ENCODE measurements at regions not wholly inside any gene's neighbourhood (a gene's known extent, or its start where the extent isn't known, plus 50 kb on each side); places are given as distances from the start of the nearest gene placed in this dataset.

GRCh38 chr1:58293388-58293787, 253.1 kb downstream of the OMA1 start:
- H3K27ac ChIP-seq (ENCODE audit: extremely low read depth, low read depth, low read length) = no peak overlapping the region
- no peaks in the 10 kb centered on the region for H4K20me1 ChIP-seq (replicated peaks; ENCODE audit: control insufficient read depth, insufficient read depth, low read length)
- no peaks in the 10 kb centered on the region for H3K36me3 ChIP-seq (ENCODE audit: control insufficient read depth, insufficient read depth, low read length)
- ATAC-seq (no peak), FAIRE-seq (no peak), DNase-seq (ENCODE audit: extremely low read depth in 1 of 4, low spot score in 3 of 4) (no peak)
- in situ Hi-C loops (cut with MboI) = no loop called here
- no peak overlapping the region for H3K4me2 ChIP-seq (ENCODE audit: insufficient read depth, low read length)
- BruUV-seq (replicated peaks) = no TSS peak
- H3K9ac ChIP-seq (ENCODE audit: insufficient read depth in 1 of 2, low read depth in 2 of 2, low read length in 2 of 2) = no peak overlapping the region
- no peaks in the 10 kb centered on the region for H3K79me2 ChIP-seq (ENCODE audit: control insufficient read depth, insufficient read depth, low read length)
- no peak overlapping the region for H2AFZ ChIP-seq (ENCODE audit: low read depth, low read length)
- H3K9me3 ChIP-seq (replicated peaks; ENCODE audit: control insufficient read depth, insufficient read depth, low read depth, low read length) = no peaks in the 10 kb centered on the region
- ChIA-PET POLR2A (interaction anchor here (1.5 kb wide), 1 partner anchor 15 kb away, joined by 5 read pairs; no protein-coding TSS in a partner anchor), CTCF (ENCODE audit: low intra/inter-chr PET ratio) (no interaction called here)
- 0% methylated on average over 1 of the region's 1 CpG for WGBS (ENCODE audit: insufficient coverage, low coverage, missing lambda C conversion rate)
- no peaks in the 10 kb centered on the region for H3K27me3 ChIP-seq (ENCODE audit: control insufficient read depth in 2 of 2, insufficient read depth in 2 of 2, low read length in 2 of 2)
- intact Hi-C loops (cut with micrococcal nuclease) = no loop called here
- no peaks in the 10 kb centered on the region for H3K9me1 ChIP-seq (ENCODE audit: control insufficient read depth, insufficient read depth, low read length)
- H3K4me3 ChIP-seq = no peak overlapping the region
- TF ChIP-seq GATAD2B (IDR thresholded peaks at IDR 0.05; ENCODE audit: borderline replicate concordance) (no peak), SMARCB1 (IDR thresholded peaks at IDR 0.05; ENCODE audit: insufficient read length, low read depth) (no peak), MYC (IDR thresholded peaks at IDR 0.05; ENCODE audit: low read depth, low read length) (no peak), MYC (CRISPR knock-in tag; IDR thresholded peaks at IDR 0.05; ENCODE audit: borderline replicate concordance, low read depth) (no peak), ZNF121 (CRISPR knock-in tag; conservative IDR thresholded peaks at IDR 0.05) (no peak), PREB (CRISPR knock-in tag; IDR thresholded peaks at IDR 0.05) (no peak), CEBPG (CRISPR knock-in tag; IDR thresholded peaks at IDR 0.05) (no peak), CEBPG (tag; conservative IDR thresholded peaks at IDR 0.05 in 1 of 2, IDR thresholded peaks at IDR 0.05 in 1 of 2) (peak; percentile 37 to 68; a peak in 2 of 4 replicates), ATF3 (IDR thresholded peaks at IDR 0.05) (0 out of 2 replicates have a peak, but pooled peaks have one; percentile 11), ATF3 (CRISPR knock-in tag; conservative IDR thresholded peaks at IDR 0.05) (no peak), NFE2L1 (tag; IDR thresholded peaks at IDR 0.05; ENCODE audit: borderline replicate concordance, low read depth) (no peak), NEUROD1 (IDR thresholded peaks at IDR 0.05; ENCODE audit: borderline replicate concordance, low read depth, low read length, partially characterized antibody) (no peak), ZNF212 (CRISPR knock-in tag; IDR thresholded peaks at IDR 0.05) (no peak)
- no peaks in the 10 kb centered on the region for H3K4me1 ChIP-seq (replicated peaks in 1 of 2; ENCODE audit: control insufficient read depth in 2 of 2, insufficient read depth in 2 of 2, low read length in 2 of 2)

Measured in K562 (cell line).